ENCODE measurements at regions not wholly inside any gene's neighbourhood (a gene's known extent, or its start where the extent isn't known, plus 50 kb on each side); places are given as distances from the start of the nearest gene placed in this dataset.

DNA sequence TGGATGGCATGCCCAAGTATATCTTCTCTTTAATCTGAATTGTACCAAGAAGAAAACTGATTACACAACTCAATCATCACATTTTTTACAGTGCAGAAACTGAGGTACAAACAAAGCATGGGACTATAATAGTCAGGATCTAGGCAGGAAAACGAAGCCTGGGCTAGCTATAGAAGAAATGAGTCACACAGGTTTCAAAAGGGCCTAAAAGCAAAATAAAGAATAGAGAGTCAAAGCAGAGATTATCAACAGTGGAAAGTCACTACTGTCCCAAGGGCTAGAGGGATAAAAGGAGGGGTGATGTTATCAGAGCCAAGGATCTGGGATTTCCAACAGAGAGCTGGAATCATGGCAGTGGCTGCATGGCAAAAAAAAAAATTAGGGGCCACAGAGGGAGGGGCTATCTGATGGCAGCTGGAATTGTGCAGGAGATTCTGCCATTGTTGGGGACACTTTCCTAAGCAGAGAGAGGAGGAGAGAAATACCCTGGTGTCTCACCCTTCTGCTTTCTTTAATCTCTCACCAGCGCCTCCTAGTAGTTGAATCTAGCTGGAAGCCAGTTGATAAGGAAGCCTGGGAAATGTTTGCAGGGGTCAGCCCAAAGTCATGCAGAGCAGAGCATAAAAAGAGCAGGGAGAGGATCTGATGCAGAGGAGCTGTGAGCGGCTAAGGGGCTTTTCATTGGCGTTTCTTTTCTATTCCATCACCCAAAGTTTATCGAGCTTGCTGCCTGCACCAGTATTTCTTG is 343.2 kb downstream of the ACTL7B start:
- no peak overlapping the region for H3K4me3 ChIP-seq (ENCODE audit: insufficient read depth in 1 of 2, low read depth in 1 of 2, low read length in 2 of 2)
- H3K9ac ChIP-seq (ENCODE audit: low read length), result no peak overlapping the region
- no peak overlapping the region for H3K14ac ChIP-seq (ENCODE audit: low read length in 2 of 2)
- H2BK12ac ChIP-seq (ENCODE audit: low read length in 2 of 2), result no peak overlapping the region
- H2AFZ ChIP-seq (ENCODE audit: low read depth, low read length), result no peak overlapping the region
- no peak overlapping the region for H3K27ac ChIP-seq (ENCODE audit: low read length, poor library complexity, severe bottlenecking)
- H4K91ac ChIP-seq (ENCODE audit: low read length), result no peak overlapping the region
- H3K27me3 ChIP-seq (ENCODE audit: control insufficient read depth in 1 of 2, insufficient read depth in 1 of 2, low read length in 2 of 2), result no peaks in the 10 kb centered on the region
- no peaks in the 10 kb centered on the region for H3K9me3 ChIP-seq (ENCODE audit: control insufficient read depth, low read length)
- no peak overlapping the region for H3K4me2 ChIP-seq (ENCODE audit: low read length, poor library complexity, severe bottlenecking)
- no peaks in the 10 kb centered on the region for H3K4me1 ChIP-seq (ENCODE audit: control insufficient read depth, insufficient read depth, low read depth, low read length)
- 85% methylated on average over 5 of the region's 5 CpGs for WGBS
- H2BK15ac ChIP-seq (ENCODE audit: low read depth, poor library complexity, severe bottlenecking), result peak overlapping the region; percentile 48
- no peak overlapping the region for H2BK5ac ChIP-seq (ENCODE audit: low read depth, low read length, poor library complexity, severe bottlenecking)
- H3K18ac ChIP-seq (ENCODE audit: low read depth in 1 of 2, low read length in 2 of 2), result no peak overlapping the region
- H3K4ac ChIP-seq (ENCODE audit: low read depth in 1 of 2, low read length in 2 of 2), result no peak overlapping the region
- H3K79me1 ChIP-seq (replicated peaks; ENCODE audit: low read length, poor library complexity, severe bottlenecking), result no peaks in the 10 kb centered on the region
- no peak overlapping the region for H2AK5ac ChIP-seq (ENCODE audit: low read length, severe bottlenecking)
- no peak for DNase-seq
- H3K36me3 ChIP-seq (ENCODE audit: control insufficient read depth in 1 of 2, insufficient read depth in 2 of 2, low read depth in 1 of 2, low read length in 2 of 2), result no peaks in the 10 kb centered on the region
- no peak overlapping the region for H3K23ac ChIP-seq (ENCODE audit: low read length in 2 of 2)
- H4K8ac ChIP-seq (ENCODE audit: low read length), result no peak overlapping the region
- H2BK120ac ChIP-seq (ENCODE audit: low read depth, low read length), result no peak overlapping the region

DNA sequence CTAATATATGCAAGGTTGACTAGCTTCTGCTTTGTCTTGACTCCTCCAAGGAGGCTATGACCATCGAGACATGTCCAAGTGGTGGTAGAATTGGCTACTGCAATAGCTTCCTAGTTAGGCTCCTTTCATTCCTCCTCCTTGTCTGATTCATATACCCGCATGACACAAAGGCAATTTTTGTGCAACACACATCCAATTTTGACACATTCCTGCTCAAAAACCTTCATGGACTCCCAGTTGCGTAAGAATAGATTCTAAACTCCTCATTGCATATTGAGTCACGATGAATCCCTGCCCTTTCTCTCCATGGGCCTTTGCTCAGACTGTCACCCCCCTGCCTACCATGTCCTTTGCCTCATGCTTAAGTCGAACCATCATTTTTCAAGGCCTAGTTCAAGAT is 344.5 kb downstream of the ACTL7B start:
- H2BK120ac ChIP-seq (ENCODE audit: low read depth, low read length), result no peak overlapping the region
- H2AFZ ChIP-seq (ENCODE audit: low read depth, low read length), result no peak overlapping the region
- no peak overlapping the region for H2BK5ac ChIP-seq (ENCODE audit: low read depth, low read length, poor library complexity, severe bottlenecking)

DNA sequence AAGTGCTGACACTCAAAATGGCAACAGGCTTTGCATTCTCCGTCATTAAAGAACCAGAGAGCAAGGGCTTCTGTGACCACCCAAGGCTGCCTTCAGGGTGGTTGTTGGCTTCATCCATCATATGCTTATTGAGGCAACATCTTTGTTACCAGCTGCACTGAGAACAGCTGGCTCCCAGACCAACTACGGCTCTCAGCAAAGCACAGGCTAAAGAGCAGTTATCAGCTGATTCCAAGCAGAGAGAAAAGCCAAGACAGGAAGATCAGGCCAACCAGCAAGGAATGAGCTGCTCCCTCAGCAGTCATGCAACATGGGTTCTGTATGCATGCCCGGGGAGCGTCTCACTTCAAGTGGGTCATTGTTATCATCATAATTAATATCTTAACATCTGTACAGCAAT is 358.9 kb downstream of the ACTL7B start:
- no peak overlapping the region for H2BK15ac ChIP-seq (ENCODE audit: low read depth, poor library complexity, severe bottlenecking)
- H2AFZ ChIP-seq (ENCODE audit: low read depth, low read length), result no peak overlapping the region
- H3K23ac ChIP-seq (ENCODE audit: low read length in 2 of 2), result no peak overlapping the region
- no peak overlapping the region for H2BK120ac ChIP-seq (ENCODE audit: low read depth, low read length)
- no peaks in the 10 kb centered on the region for H3K79me1 ChIP-seq (replicated peaks; ENCODE audit: low read length, poor library complexity, severe bottlenecking)
- no peak overlapping the region for H4K8ac ChIP-seq (ENCODE audit: low read length)
- no peak overlapping the region for H2AK5ac ChIP-seq (ENCODE audit: low read length, severe bottlenecking)
- no peak overlapping the region for H3K4me3 ChIP-seq (ENCODE audit: insufficient read depth in 1 of 2, low read depth in 1 of 2, low read length in 2 of 2)
- no peaks in the 10 kb centered on the region for H3K36me3 ChIP-seq (ENCODE audit: control insufficient read depth in 1 of 2, insufficient read depth in 2 of 2, low read depth in 1 of 2, low read length in 2 of 2)
- DNase-seq, result no peak
- H2BK5ac ChIP-seq (ENCODE audit: low read depth, low read length, poor library complexity, severe bottlenecking), result no peak overlapping the region
- no peak overlapping the region for H3K18ac ChIP-seq (ENCODE audit: low read depth in 1 of 2, low read length in 2 of 2)
- no peaks in the 10 kb centered on the region for H3K27me3 ChIP-seq (ENCODE audit: control insufficient read depth in 1 of 2, insufficient read depth in 1 of 2, low read length in 2 of 2)
- H3K4ac ChIP-seq (ENCODE audit: low read depth in 1 of 2, low read length in 2 of 2), result no peak overlapping the region
- H3K9ac ChIP-seq (ENCODE audit: low read length), result no peak overlapping the region
- no peak overlapping the region for H4K91ac ChIP-seq (ENCODE audit: low read length)
- H3K14ac ChIP-seq (ENCODE audit: low read length in 2 of 2), result no peak overlapping the region
- no peak overlapping the region for H3K27ac ChIP-seq (ENCODE audit: low read length, poor library complexity, severe bottlenecking)
- H3K4me1 ChIP-seq (ENCODE audit: control insufficient read depth, insufficient read depth, low read depth, low read length), result peaks cover 2% of the 10 kb centered on the region
- no peak overlapping the region for H2BK12ac ChIP-seq (ENCODE audit: low read length in 2 of 2)
- no peaks in the 10 kb centered on the region for H3K9me3 ChIP-seq (ENCODE audit: control insufficient read depth, low read length)
- WGBS, result 95% methylated on average over 2 of the region's 4 CpGs
- H3K4me2 ChIP-seq (ENCODE audit: low read length, poor library complexity, severe bottlenecking), result no peak overlapping the region

More for the DNA sequence above, 344.5 kb downstream of the ACTL7B start:
- no peak overlapping the region for H3K4me3 ChIP-seq (ENCODE audit: insufficient read depth in 1 of 2, low read depth in 1 of 2, low read length in 2 of 2)
- 96% methylated on average over 5 of the region's 5 CpGs for WGBS
- H3K4me2 ChIP-seq (ENCODE audit: low read length, poor library complexity, severe bottlenecking), result no peak overlapping the region
- peak overlapping the region; percentile 19 for H3K9ac ChIP-seq (ENCODE audit: low read length)
- no peak overlapping the region for H3K18ac ChIP-seq (ENCODE audit: low read depth in 1 of 2, low read length in 2 of 2)
- H3K9me3 ChIP-seq (ENCODE audit: control insufficient read depth, low read length), result no peaks in the 10 kb centered on the region
- no peak overlapping the region for H2BK12ac ChIP-seq (ENCODE audit: low read length in 2 of 2)
- H2BK15ac ChIP-seq (ENCODE audit: low read depth, poor library complexity, severe bottlenecking), result no peak overlapping the region
- H3K4me1 ChIP-seq (ENCODE audit: control insufficient read depth, insufficient read depth, low read depth, low read length), result no peaks in the 10 kb centered on the region
- H2AK5ac ChIP-seq (ENCODE audit: low read length, severe bottlenecking), result no peak overlapping the region
- no peaks in the 10 kb centered on the region for H3K79me1 ChIP-seq (replicated peaks; ENCODE audit: low read length, poor library complexity, severe bottlenecking)
- no peak overlapping the region for H4K8ac ChIP-seq (ENCODE audit: low read length)
- H3K36me3 ChIP-seq (ENCODE audit: control insufficient read depth in 1 of 2, insufficient read depth in 2 of 2, low read depth in 1 of 2, low read length in 2 of 2), result no peaks in the 10 kb centered on the region
- DNase-seq, result no peak
- no peak overlapping the region for H4K91ac ChIP-seq (ENCODE audit: low read length)
- no peaks in the 10 kb centered on the region for H3K27me3 ChIP-seq (ENCODE audit: control insufficient read depth in 1 of 2, insufficient read depth in 1 of 2, low read length in 2 of 2)
- no peak overlapping the region for H3K4ac ChIP-seq (ENCODE audit: low read depth in 1 of 2, low read length in 2 of 2)
- no peak overlapping the region for H3K14ac ChIP-seq (ENCODE audit: low read length in 2 of 2)
- no peak overlapping the region for H3K23ac ChIP-seq (ENCODE audit: low read length in 2 of 2)
- no peak overlapping the region for H3K27ac ChIP-seq (ENCODE audit: low read length, poor library complexity, severe bottlenecking)

DNA sequence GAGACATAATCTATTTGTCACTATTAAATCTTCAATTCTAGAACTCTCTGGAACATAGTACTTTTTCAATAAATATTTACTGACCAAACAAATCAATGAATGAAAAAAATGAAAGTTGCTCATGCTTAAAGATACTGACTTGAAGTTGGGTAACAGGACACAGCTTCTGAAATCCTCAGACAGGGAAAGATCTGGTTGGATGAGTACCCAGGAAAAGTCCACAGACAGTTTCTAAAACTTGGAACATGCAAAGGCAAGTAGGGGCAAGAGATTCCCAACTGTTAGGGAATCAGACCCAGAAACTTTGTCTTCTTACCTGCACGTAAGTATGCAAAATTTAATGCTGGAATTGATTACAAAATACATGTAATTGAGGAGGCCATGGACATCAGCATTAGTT is 366.2 kb downstream of the ACTL7B start:
- WGBS, result 100% methylated on average over 1 of the region's 1 CpG
- Histone ChIP-seq H3K9ac (ENCODE audit: low read length) (no peak overlapping the region), H3K36me3 (ENCODE audit: control insufficient read depth in 1 of 2, insufficient read depth in 2 of 2, low read depth in 1 of 2, low read length in 2 of 2) (no peaks in the 10 kb centered on the region), H2AFZ (ENCODE audit: low read depth, low read length) (no peak overlapping the region), H3K4me1 (ENCODE audit: control insufficient read depth, insufficient read depth, low read depth, low read length) (peaks cover 4% of the 10 kb centered on the region), H3K4ac (ENCODE audit: low read depth in 1 of 2, low read length in 2 of 2) (no peak overlapping the region), H3K27me3 (ENCODE audit: control insufficient read depth in 1 of 2, insufficient read depth in 1 of 2, low read length in 2 of 2) (no peaks in the 10 kb centered on the region), H2AK5ac (ENCODE audit: low read length, severe bottlenecking) (no peak overlapping the region), H3K4me2 (ENCODE audit: low read length, poor library complexity, severe bottlenecking) (no peak overlapping the region), H2BK12ac (ENCODE audit: low read length in 2 of 2) (no peak overlapping the region), H3K18ac (ENCODE audit: low read depth in 1 of 2, low read length in 2 of 2) (no peak overlapping the region), H3K9me3 (ENCODE audit: control insufficient read depth, low read length) (no peaks in the 10 kb centered on the region), H3K79me1 (replicated peaks; ENCODE audit: low read length, poor library complexity, severe bottlenecking) (no peaks in the 10 kb centered on the region), H3K4me3 (ENCODE audit: insufficient read depth in 1 of 2, low read depth in 1 of 2, low read length in 2 of 2) (no peak overlapping the region), H4K8ac (ENCODE audit: low read length) (no peak overlapping the region), H3K23ac (ENCODE audit: low read length in 2 of 2) (no peak overlapping the region), H3K14ac (ENCODE audit: low read length in 2 of 2) (no peak overlapping the region), H4K91ac (ENCODE audit: low read length) (no peak overlapping the region), H2BK5ac (ENCODE audit: low read depth, low read length, poor library complexity, severe bottlenecking) (no peak overlapping the region), H2BK120ac (ENCODE audit: low read depth, low read length) (no peak overlapping the region), H2BK15ac (ENCODE audit: low read depth, poor library complexity, severe bottlenecking) (no peak overlapping the region), H3K27ac (ENCODE audit: low read length, poor library complexity, severe bottlenecking) (no peak overlapping the region)
- DNase-seq, result no peak
